Mucosa of rectum (tissue), 2 donors: ENCODE measurements at regions not wholly inside any gene's neighbourhood (a gene's known extent, or its start where the extent isn't known, plus 50 kb on each side); places are given as distances from the start of the nearest gene placed in this dataset.

Experiments
- H3K27ac ChIP-seq, 2 donors: one replicate each; pipeline ENCODE4 v1.7.0; 2013; ENCODE audit warnings: inconsistent platforms in 2 of 2, low read depth in 2 of 2, low read length in 2 of 2
- H3K27me3 ChIP-seq, 2 donors: one replicate each; pipeline ENCODE4 v1.7.0; 2013; ENCODE audit warnings: low read length in 2 of 2; ENCODE audit not compliant: control insufficient read depth in 2 of 2, insufficient read depth in 2 of 2
- H3K36me3 ChIP-seq, 2 donors: one replicate each; pipeline ENCODE4 v1.7.0; 2013; ENCODE audit warnings: low read length in 2 of 2; ENCODE audit not compliant: control insufficient read depth in 2 of 2, insufficient read depth in 2 of 2
- H3K4me1 ChIP-seq, 2 donors: one replicate each; pipeline ENCODE4 v1.7.0; 2013; ENCODE audit warnings: low read length in 2 of 2, mild to moderate bottlenecking in 1 of 2; ENCODE audit not compliant: control insufficient read depth in 2 of 2, insufficient read depth in 2 of 2
- H3K4me3 ChIP-seq, 2 donors: one replicate each; pipeline ENCODE4 v1.7.0; 2013; ENCODE audit warnings: low read length in 2 of 2
- H3K9ac ChIP-seq, 2 donors: one replicate each; pipeline ENCODE4 v1.7.0; 2013; ENCODE audit warnings: low read length in 2 of 2, low read depth in 1 of 2, mild to moderate bottlenecking in 1 of 2
- H3K9me3 ChIP-seq, 2 donors: one replicate each; pipeline ENCODE4 v1.7.0; 2013; ENCODE audit warnings: low read length in 2 of 2; ENCODE audit not compliant: control insufficient read depth in 2 of 2
- donor health status: healthy.
- donor health status: Normal muscosa, but diverticular disease.

- H3K27me3 ChIP-seq = no peaks in the 10 kb centered on the region
- no peak overlapping the region for H3K4me3 ChIP-seq
- no peaks in the 10 kb centered on the region for H3K36me3 ChIP-seq
- no peak overlapping the region for H3K9ac ChIP-seq
- no peaks in the 10 kb centered on the region for H3K9me3 ChIP-seq
- no peaks in the 10 kb centered on the region for H3K4me1 ChIP-seq
- H3K27ac ChIP-seq = no peak overlapping the region
Measured at GRCh38 chr4:138320030-138320429, 77.9 kb upstream of the SLC7A11 start.

DNA sequence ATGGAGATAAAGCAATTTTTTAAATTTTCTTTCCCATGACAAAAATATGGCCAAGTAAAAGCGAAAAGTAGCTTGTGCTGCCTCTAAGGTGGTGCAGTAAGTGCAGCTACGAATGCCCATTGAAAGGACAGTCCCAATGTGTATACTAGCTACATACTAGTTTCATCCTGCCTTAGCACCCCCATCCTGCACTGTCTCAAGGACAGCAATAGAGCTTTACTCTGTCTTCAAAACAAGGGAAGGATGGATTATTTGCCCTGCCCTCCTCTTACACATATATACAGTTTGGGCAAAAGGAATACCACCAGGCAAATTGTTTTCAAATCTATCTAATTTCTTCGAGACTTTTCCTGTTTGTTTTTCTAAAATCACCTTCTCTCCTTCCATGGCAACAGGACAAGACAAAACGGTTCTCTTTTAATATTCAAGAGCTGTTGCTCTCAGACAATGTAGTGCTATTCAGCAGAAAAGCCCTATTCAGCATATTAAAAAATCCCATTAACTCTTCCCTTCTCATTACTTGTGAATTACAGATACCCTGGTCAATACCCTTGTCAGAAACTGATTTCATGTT lies 75.1 kb upstream of the SLC7A11 start:
- H3K4me1 ChIP-seq = no peaks in the 10 kb centered on the region
- H3K9ac ChIP-seq = no peak overlapping the region
- H3K4me3 ChIP-seq = no peak overlapping the region
- H3K27me3 ChIP-seq = no peaks in the 10 kb centered on the region
- no peaks in the 10 kb centered on the region for H3K9me3 ChIP-seq
- H3K27ac ChIP-seq = no peak overlapping the region
- no peaks in the 10 kb centered on the region for H3K36me3 ChIP-seq

- Histone ChIP-seq H3K36me3 (no peaks in the 10 kb centered on the region), H3K4me3 (no peak overlapping the region), H3K4me1 (no peaks in the 10 kb centered on the region), H3K27me3 (no peaks in the 10 kb centered on the region), H3K27ac (no peak overlapping the region), H3K9ac (no peak overlapping the region), H3K9me3 (no peaks in the 10 kb centered on the region)
Measured at GRCh38 chr4:138312536-138312911, 70.4 kb upstream of the SLC7A11 start.

GRCh38 chr4:138311771-138312535 lies 69.8 kb upstream of the SLC7A11 start:
- Histone ChIP-seq H3K4me1 (no peaks in the 10 kb centered on the region), H3K27ac (no peak overlapping the region), H3K9me3 (no peaks in the 10 kb centered on the region), H3K27me3 (no peaks in the 10 kb centered on the region), H3K9ac (no peak overlapping the region), H3K4me3 (no peak overlapping the region), H3K36me3 (no peaks in the 10 kb centered on the region)

- Histone ChIP-seq H3K4me1 (no peaks in the 10 kb centered on the region), H3K36me3 (no peaks in the 10 kb centered on the region), H3K9me3 (no peaks in the 10 kb centered on the region), H3K9ac (no peak overlapping the region), H3K27ac (no peak overlapping the region), H3K4me3 (no peak overlapping the region), H3K27me3 (no peaks in the 10 kb centered on the region)
Measured at GRCh38 chr4:138310991-138311390, 68.8 kb upstream of the SLC7A11 start.

GRCh38 chr4:138310498-138310897 lies 68.3 kb upstream of the SLC7A11 start:
- Histone ChIP-seq H3K4me3 (no peak overlapping the region), H3K27me3 (no peaks in the 10 kb centered on the region), H3K4me1 (no peaks in the 10 kb centered on the region), H3K36me3 (no peaks in the 10 kb centered on the region), H3K9me3 (no peaks in the 10 kb centered on the region), H3K9ac (no peak overlapping the region), H3K27ac (no peak overlapping the region)

GRCh38 chr4:138308356-138308755 lies 66.2 kb upstream of the SLC7A11 start:
- Histone ChIP-seq H3K27me3 (no peaks in the 10 kb centered on the region), H3K4me1 (no peaks in the 10 kb centered on the region), H3K36me3 (no peaks in the 10 kb centered on the region), H3K4me3 (no peak overlapping the region), H3K9me3 (no peaks in the 10 kb centered on the region), H3K27ac (no peak overlapping the region), H3K9ac (no peak overlapping the region)

- Histone ChIP-seq H3K27ac (no peak overlapping the region), H3K36me3 (no peaks in the 10 kb centered on the region), H3K4me3 (no peak overlapping the region), H3K9me3 (no peaks in the 10 kb centered on the region), H3K9ac (no peak overlapping the region), H3K4me1 (no peaks in the 10 kb centered on the region), H3K27me3 (no peaks in the 10 kb centered on the region)
Measured at GRCh38 chr4:138307319-138307718, 65.2 kb upstream of the SLC7A11 start.

DNA sequence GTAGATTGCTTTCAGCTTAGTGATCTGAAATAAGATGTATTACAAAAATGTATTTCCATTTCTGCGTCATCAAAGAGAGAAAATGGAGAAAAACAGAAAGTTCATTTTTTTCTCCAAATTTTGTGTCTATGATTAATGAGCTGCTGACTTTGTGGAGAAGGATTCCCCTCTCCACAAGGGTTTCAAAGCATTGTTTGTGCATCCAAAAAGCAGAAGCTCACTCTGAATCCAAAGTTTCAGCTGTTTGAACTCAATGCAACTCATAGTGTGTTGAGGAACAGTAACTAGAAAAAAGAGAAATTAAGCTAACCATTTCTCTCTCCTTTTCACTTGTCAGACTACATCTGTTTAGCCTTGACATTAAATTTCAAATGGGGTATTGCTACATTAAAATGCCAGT lies 62.9 kb upstream of the SLC7A11 start:
- Histone ChIP-seq H3K36me3 (no peaks in the 10 kb centered on the region), H3K9ac (no peak overlapping the region), H3K9me3 (no peaks in the 10 kb centered on the region), H3K27ac (no peak overlapping the region), H3K27me3 (no peaks in the 10 kb centered on the region), H3K4me1 (no peaks in the 10 kb centered on the region), H3K4me3 (no peak overlapping the region)

DNA sequence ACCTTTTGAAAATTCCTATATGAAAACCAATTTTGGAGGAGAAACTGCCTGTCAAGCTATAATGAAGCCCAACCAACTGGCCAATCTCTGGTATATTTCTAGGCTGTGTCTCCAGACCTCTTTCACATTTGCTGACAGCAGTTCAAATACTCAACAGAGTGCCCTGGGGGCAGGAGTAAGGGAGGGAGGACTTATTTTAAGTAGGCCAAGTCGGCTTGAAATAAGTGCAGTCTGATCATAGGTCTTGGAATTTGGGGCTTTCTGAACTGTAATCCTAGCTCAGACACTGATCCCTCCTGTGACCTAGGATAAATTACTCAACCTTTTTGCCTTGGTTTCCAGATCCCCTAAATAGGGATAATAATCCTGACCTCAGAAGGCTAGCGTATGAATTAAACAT lies 59.4 kb upstream of the SLC7A11 start:
- no peaks in the 10 kb centered on the region for H3K36me3 ChIP-seq
- H3K27ac ChIP-seq = no peak overlapping the region
- no peaks in the 10 kb centered on the region for H3K27me3 ChIP-seq
- no peak overlapping the region for H3K4me3 ChIP-seq
- H3K9me3 ChIP-seq = no peaks in the 10 kb centered on the region
- no peaks in the 10 kb centered on the region for H3K4me1 ChIP-seq
- no peak overlapping the region for H3K9ac ChIP-seq
